ENCODE measurements at regions not wholly inside any gene's neighbourhood (a gene's known extent, or its start where the extent isn't known, plus 50 kb on each side); places are given as distances from the start of the nearest gene placed in this dataset.
"Not testable (repeated sequence)": the region's sequence is repeated elsewhere in the genome, so short reads cannot be mapped to it uniquely, and the experiment has no call there.

DNA sequence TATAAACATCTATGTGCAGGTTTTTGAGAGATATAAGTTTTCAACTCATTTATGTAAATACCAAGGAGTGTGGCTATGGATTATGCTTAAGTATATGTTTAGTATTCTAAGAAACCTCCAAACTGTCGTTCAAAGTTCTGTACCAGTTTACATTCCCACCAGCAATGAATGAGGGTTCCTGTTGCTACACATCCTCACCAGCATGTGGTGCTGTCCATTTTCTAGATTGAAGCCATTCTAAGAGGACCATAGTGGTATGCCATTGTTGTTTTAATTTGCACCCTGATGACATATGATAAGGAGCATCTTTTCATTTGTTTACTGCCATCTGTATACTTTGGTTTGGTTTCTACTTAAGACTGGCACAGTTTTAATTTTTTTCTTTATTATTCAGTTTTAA is 2097.9 kb downstream of the LRRC4C start:
- H3K4me3 ChIP-seq = no peak overlapping the region
- no peaks in the 10 kb centered on the region for H3K9me3 ChIP-seq
- no peak for DNase-seq
- no peaks in the 10 kb centered on the region for H3K36me3 ChIP-seq
- H3K27ac ChIP-seq = no peak overlapping the region
- H3K27me3 ChIP-seq = no peaks in the 10 kb centered on the region
- no peaks in the 10 kb centered on the region for H3K4me1 ChIP-seq
- no peak for TF ChIP-seq POLR2A (IDR thresholded peaks at IDR 0.05)
- TF ChIP-seq, protein P1, sequence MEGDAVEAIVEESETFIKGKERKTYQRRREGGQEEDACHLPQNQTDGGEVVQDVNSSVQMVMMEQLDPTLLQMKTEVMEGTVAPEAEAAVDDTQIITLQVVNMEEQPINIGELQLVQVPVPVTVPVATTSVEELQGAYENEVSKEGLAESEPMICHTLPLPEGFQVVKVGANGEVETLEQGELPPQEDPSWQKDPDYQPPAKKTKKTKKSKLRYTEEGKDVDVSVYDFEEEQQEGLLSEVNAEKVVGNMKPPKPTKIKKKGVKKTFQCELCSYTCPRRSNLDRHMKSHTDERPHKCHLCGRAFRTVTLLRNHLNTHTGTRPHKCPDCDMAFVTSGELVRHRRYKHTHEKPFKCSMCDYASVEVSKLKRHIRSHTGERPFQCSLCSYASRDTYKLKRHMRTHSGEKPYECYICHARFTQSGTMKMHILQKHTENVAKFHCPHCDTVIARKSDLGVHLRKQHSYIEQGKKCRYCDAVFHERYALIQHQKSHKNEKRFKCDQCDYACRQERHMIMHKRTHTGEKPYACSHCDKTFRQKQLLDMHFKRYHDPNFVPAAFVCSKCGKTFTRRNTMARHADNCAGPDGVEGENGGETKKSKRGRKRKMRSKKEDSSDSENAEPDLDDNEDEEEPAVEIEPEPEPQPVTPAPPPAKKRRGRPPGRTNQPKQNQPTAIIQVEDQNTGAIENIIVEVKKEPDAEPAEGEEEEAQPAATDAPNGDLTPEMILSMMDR (IDR thresholded peaks at IDR 0.05) = no peak
- intact Hi-C loops (cut with DNase I; ENCODE audit: low total_unique reads) = no loop called here

DNA sequence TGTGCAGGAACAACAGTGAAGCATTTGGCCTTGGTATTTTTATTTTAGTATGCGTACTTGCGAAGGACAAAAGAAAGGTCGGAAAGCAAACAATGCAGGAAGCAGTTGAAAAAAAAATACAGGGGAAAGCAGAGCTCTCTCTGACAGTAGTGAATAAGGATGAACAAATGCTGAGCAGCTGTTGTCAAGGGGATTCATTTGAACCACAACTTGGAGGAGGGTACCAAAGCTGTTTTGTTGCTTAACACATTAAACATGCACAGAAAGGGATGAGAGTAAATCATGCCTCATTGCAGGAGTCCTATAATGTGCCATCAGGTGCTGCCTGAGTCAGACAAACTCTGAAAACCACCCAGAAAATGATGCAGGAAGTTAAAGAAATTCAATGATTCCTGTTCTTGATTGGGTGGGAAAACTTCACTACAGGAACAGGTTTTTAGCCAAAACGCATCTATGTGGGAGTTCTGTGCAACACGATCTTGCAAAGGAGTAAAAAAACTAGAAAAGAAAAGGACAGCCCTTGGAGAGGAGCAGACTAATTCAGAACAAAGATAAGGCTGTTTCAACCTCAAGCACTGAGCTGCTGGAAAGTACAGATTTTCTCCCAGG is 2113.5 kb downstream of the LRRC4C start:
- H3K27me3 ChIP-seq = no peaks in the 10 kb centered on the region
- intact Hi-C loops (cut with DNase I; ENCODE audit: low total_unique reads) = no loop called here

DNA sequence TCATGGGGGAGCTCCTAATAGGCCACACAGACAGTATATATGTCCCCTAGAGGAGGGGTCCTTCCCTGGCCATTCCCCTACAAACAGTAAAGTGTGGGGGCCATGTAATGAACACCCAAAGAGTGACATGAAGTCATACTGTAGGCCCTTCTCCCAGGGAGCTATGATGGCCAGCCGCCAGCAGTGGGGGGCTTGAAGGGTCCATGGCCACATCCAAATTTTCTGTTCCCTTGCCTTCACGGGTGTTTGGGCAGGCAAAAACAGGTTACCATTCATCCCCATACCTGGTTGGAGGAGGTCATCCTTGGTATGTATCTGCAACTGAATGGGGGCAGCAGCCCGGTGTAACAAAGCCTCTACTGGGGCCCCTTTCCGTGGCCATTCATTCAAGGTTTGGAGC is 2118.0 kb downstream of the LRRC4C start:
- no peak for DNase-seq
- TF ChIP-seq, protein P1 (IDR thresholded peaks at IDR 0.05) = no peak
- no peaks in the 10 kb centered on the region for H3K4me1 ChIP-seq
- no peaks in the 10 kb centered on the region for H3K36me3 ChIP-seq
- intact Hi-C loops (cut with DNase I; ENCODE audit: low total_unique reads) = no loop called here
- no peaks in the 10 kb centered on the region for H3K27me3 ChIP-seq
- H3K4me3 ChIP-seq = no peak overlapping the region
- H3K27ac ChIP-seq = no peak overlapping the region
- no peaks in the 10 kb centered on the region for H3K9me3 ChIP-seq

More for the DNA sequence above, 2113.5 kb downstream of the LRRC4C start:
- Histone ChIP-seq H3K27ac (no peak overlapping the region), H3K4me3 (no peak overlapping the region), H3K4me1 (no peaks in the 10 kb centered on the region), H3K9me3 (no peaks in the 10 kb centered on the region), H3K36me3 (no peaks in the 10 kb centered on the region)
- no peak for TF ChIP-seq POLR2A (IDR thresholded peaks at IDR 0.05)
- TF ChIP-seq, protein P1 (IDR thresholded peaks at IDR 0.05) = no peak
- no peak for DNase-seq

- H3K9me3 ChIP-seq; H3K27me3 ChIP-seq; H3K27ac ChIP-seq; intact Hi-C loops (cut with DNase I; ENCODE audit: low total_unique reads); H3K4me3 ChIP-seq; H3K4me1 ChIP-seq; DNase-seq; H3K36me3 ChIP-seq: not testable (repeated sequence)
Observed at GRCh38 chr11:39333006-39333405, 2126.4 kb downstream of the LRRC4C start.

DNA sequence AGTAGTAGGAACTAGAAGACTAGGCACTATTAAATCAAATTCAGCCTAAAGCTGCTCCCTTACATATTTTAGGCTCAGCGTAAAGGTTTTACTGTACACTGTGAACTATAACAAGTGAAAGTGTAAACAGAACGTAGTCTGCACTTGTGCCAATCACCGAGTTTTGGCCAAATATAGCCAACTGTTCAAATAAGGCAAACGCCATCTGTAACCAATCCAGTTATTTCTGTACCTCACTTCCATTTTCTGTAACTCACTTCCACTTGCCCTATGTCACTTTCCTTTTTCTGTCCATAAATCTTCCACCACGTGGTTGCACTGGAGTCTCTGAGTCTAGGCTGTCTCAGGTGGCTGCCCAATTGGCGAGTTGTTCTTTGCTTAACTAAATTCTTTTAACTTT is 2132.2 kb downstream of the LRRC4C start:
- TF ChIP-seq, protein P1 (IDR thresholded peaks at IDR 0.05) = no peak
- no peak for TF ChIP-seq POLR2A (IDR thresholded peaks at IDR 0.05)
- no peaks in the 10 kb centered on the region for H3K4me1 ChIP-seq
- H3K9me3 ChIP-seq = no peaks in the 10 kb centered on the region
- no peak overlapping the region for H3K4me3 ChIP-seq
- H3K27ac ChIP-seq = no peak overlapping the region
- no peaks in the 10 kb centered on the region for H3K36me3 ChIP-seq
- H3K27me3 ChIP-seq = no peaks in the 10 kb centered on the region
- DNase-seq = no peak
- intact Hi-C loops (cut with DNase I; ENCODE audit: low total_unique reads) = no loop called here

GRCh38 chr11:39311888-39312287 is 2147.6 kb downstream of the LRRC4C start:
- H3K36me3 ChIP-seq; H3K4me3 ChIP-seq; H3K27me3 ChIP-seq; H3K4me1 ChIP-seq; H3K27ac ChIP-seq; H3K9me3 ChIP-seq; intact Hi-C loops (cut with DNase I; ENCODE audit: low total_unique reads); DNase-seq: not testable (repeated sequence)

Data from uterus (tissue), 3 donors.